GM12872 (cell line): ENCODE measurements at regions not wholly inside any gene's neighbourhood (a gene's known extent, or its start where the extent isn't known, plus 50 kb on each side); places are given as distances from the start of the nearest gene placed in this dataset.

Source experiments
- CTCF ChIP-seq: IDR thresholded peaks from 3 replicates; pipeline ENCODE4 v1.5.1; 2011; ENCODE audit warnings: low read depth, mild to moderate bottlenecking, low read length, moderate library complexity; ENCODE audit not compliant: insufficient read depth

- no peak for TF ChIP-seq CTCF
These were observed 741.4 kb downstream of the HACE1 start for GRCh38 chr6:104118274-104118673.

- no peak for TF ChIP-seq CTCF
These were observed 749.9 kb downstream of the HACE1 start for GRCh38 chr6:104109806-104110205.

GRCh38 chr6:104108634-104109033 lies 751.1 kb downstream of the HACE1 start:
- TF ChIP-seq CTCF: no peak

GRCh38 chr6:104095661-104096416 lies 763.9 kb downstream of the HACE1 start:
- TF ChIP-seq CTCF: no peak

- TF ChIP-seq CTCF: no peak
These were observed 772.0 kb downstream of the HACE1 start for GRCh38 chr6:104087765-104088164.

- no peak for TF ChIP-seq CTCF
These were observed 791.4 kb downstream of the HACE1 start for GRCh38 chr6:104068281-104068680.

- no peak for TF ChIP-seq CTCF
These were observed 794.8 kb downstream of the HACE1 start for GRCh38 chr6:104064876-104065275.
